Right kidney (tissue), 1 donor: ENCODE measurements at regions not wholly inside any gene's neighbourhood (a gene's known extent, or its start where the extent isn't known, plus 50 kb on each side); places are given as distances from the start of the nearest gene placed in this dataset.
"Not testable (repeated sequence)": the region's sequence is repeated elsewhere in the genome, so short reads cannot be mapped to it uniquely, and the experiment has no call there.

Experiments
- DNase-seq: peaks from one replicate; pipeline ENCODE4 v3.0.0-alpha.2; 2016

- DNase-seq, result no peak
These were observed 473.1 kb downstream of the DIRAS2 start for GRCh38 chr9:90169490-90169889.

DNA sequence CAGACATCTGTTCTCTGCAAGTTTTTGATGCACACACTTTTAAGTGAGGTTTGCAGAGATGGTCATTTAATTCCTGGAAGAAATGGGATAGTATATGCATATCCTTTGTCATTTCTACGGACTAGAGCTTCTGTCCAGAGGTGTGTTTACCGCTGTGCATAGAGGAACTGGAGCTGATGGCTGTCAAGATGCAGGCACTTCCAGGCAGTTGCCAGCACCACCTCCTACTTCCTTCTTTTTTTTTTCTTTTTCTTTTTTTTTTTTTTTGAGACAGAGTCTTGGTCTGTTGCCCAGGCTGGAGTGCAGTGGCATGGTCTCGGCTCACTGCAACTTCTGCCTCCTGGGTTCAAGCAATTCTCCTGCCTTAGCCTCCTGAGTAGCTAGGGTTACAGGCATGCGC, 468.7 kb downstream of the DIRAS2 start:
- not testable (repeated sequence) for DNase-seq

- not testable (repeated sequence) for DNase-seq
These were observed 468.3 kb downstream of the DIRAS2 start for GRCh38 chr9:90174346-90174745.

DNA sequence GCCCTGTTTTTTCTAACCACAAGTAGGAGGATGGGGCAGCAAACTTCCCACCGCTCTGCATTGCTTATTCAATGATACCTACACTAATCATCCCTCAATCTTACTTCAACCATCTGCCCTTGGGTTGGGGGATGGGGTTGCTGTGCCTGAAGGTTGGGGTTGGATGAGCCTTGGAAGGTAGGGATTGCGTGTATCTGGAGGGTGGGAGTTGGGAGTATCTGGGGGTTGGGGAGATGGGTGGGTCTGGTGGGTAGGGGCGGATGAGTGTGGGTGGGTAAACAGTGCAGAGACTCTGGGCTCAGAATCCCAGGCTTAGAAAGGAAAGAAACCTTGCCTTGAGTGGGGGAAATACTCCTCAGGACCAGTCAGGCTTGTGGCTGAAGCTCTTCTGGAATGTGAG, 467.4 kb downstream of the DIRAS2 start:
- no peak for DNase-seq

GRCh38 chr9:90175865-90176264, 466.8 kb downstream of the DIRAS2 start:
- DNase-seq, result no peak

- no peak for DNase-seq
These were observed 465.7 kb downstream of the DIRAS2 start for GRCh38 chr9:90176901-90177300.

GRCh38 chr9:90180381-90180780, 462.2 kb downstream of the DIRAS2 start:
- no peak for DNase-seq

- DNase-seq, result no peak
These were observed 454.0 kb downstream of the DIRAS2 start for GRCh38 chr9:90188656-90189055.

GRCh38 chr9:90189306-90189705, 453.3 kb downstream of the DIRAS2 start:
- DNase-seq, result no peak

- not testable (repeated sequence) for DNase-seq
These were observed 450.2 kb downstream of the DIRAS2 start for GRCh38 chr9:90192465-90192864.

DNA sequence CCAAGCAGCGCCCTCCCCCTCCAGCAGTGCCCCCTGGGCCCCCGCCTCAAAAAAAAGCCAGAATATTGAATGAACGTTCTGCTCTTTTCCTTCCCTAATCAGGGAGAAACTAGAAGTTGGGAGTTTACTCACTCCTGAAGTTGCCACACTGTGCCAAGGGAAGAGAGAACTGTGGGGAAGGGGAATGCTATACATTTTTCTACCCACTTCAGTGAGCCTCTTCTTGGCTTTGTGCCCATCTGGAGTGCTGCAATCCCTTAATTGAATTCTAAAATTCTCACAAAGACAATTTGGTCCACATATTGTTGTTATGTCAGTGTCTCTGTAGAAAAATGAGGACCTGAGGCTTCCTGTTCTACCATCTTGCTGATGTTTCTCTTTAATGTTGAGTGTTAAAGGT, 443.7 kb downstream of the DIRAS2 start:
- DNase-seq, result no peak

GRCh38 chr9:90201766-90202165, 440.9 kb downstream of the DIRAS2 start:
- no peak for DNase-seq

DNA sequence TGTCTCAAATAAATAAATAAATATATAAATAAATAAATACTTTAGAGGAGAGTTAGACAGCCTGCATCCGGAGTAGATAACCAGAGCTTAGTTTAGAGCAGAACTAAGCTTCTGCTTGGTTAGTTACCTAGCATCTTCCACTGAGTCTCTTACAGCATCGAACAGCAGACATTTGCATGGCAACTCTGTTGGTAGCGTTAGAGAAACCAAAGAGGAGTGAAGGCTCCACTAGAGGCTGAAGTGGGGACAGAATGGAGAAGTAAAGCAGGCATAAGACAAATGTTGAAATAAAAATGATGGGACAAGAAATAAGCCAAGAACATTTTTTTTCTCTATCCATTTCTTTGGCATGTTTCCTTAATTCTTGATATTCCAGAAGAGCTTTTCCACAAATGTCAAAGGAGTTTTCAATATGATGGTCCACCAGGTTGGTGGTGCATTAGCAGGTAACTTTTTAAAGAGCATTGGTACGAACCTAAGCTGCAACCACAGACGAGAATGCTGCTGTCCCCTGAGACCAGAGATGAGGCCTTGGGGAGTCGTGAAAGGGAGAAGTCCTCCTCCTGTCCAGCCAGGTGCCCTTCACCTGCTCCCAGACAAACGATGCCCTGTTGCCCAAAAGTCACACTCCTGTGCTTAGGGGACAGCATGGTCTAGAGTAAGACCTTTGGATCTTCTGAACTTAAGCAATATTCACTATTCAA, 438.3 kb downstream of the DIRAS2 start:
- no peak for DNase-seq

GRCh38 chr9:90213045-90213444, 429.6 kb downstream of the DIRAS2 start:
- not testable (repeated sequence) for DNase-seq

GRCh38 chr9:90219548-90220118, 423.0 kb downstream of the DIRAS2 start:
- DNase-seq, result no peak

DNA sequence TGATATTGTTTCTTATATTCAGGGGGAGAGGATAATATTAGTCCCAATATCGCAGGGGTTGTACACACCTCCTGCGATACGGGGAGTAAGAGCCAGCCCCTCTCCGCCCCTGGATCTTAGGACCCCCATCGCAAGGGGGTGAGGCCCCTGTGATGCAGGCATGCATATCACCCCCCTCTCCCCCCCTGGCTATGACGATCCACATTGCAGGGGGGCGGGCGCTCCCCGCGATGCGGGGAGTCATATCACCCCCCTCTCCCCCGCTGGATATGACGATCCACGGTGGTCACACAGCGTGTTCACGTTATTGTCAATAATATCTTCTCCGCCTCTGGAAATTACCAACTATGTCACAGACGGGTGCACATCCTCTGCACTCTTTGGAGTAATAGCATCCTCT, 420.7 kb downstream of the DIRAS2 start:
- not testable (repeated sequence) for DNase-seq

GRCh38 chr9:90226839-90227338, 415.7 kb downstream of the DIRAS2 start:
- peak; percentile 55 for DNase-seq

DNA sequence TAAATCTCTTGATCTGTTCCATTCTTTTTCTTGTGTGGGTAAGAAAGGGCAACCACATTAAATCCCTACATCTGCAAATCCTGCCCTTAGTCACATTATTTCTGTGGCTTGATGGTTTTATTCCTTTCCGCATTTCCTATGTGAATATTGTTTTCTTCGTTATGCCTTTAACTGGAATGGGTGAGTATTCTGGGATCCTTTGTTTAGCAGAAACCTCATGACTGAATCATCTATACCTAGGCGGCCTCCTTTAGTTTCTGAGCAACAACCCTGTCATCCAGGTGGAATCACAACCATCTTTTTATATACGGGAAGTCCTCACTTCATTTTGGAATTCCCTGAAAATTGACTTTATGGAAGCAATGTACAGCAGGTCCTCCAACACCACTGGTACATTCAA, 409.5 kb downstream of the DIRAS2 start:
- not testable (repeated sequence) for DNase-seq

- no peak for DNase-seq
These were observed 402.1 kb downstream of the DIRAS2 start for GRCh38 chr9:90240541-90240940.

DNA sequence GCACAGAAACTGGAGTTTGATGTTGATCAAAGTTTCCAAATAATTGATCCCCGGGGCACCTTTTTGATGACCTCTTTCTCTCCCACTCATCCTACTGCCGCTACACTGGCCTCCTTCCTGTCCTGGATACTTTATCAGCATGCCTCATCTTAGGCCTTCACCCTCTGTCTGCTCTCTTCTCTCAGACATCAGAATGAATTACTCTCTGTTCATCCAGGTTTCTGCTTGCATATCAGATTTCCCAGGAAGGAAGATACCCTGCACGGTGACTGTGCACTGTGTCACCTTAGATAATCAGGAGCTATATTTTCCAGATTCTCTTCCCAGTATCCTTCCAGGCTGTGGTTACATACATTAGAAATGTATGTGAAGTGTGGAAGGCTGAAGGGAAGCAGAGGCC, 397.0 kb downstream of the DIRAS2 start:
- DNase-seq, result no peak

- DNase-seq, result no peak
These were observed 393.5 kb downstream of the DIRAS2 start for GRCh38 chr9:90249094-90249493.

DNA sequence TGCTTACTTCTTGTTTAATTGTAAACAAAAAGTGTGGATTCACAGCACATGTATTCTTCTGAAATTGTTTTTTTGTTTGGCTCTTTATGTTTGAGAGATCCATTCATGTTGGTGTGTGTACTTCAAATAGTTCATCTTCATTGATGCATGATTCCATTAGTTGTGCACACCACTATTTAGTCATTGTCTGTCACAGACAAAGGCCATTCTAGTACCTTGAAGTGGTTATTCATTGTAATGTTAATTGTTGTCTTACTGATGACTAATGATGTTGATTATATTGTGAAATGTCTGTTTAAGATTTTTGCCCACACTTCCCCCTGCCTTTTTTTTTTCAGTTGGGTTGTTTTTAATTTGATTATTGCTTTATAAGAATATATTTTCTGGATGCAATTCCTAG, 391.3 kb downstream of the DIRAS2 start:
- DNase-seq, result no peak

DNA sequence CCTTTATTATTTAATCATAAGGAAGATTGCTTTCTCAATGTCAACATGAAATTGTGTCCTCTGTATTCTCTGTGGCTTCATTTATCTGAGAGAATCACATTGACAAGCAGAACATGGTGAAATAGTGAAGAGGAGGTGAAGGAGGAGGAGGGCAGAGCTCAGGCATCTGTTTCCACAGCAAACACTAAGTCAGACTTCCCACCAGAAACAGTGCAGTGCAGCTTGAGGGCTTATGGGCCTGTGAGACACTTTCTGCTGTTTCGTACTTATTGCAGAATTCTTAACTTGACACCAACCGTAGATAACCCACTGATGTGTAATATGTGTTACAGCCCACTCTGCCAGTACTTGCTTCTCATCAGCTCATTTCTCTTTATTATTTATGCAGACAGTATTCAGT, 386.3 kb downstream of the DIRAS2 start:
- DNase-seq, result no peak
